Type B pancreatic cell (in vitro differentiated cells): ENCODE measurements at regions not wholly inside any gene's neighbourhood (a gene's known extent, or its start where the extent isn't known, plus 50 kb on each side); places are given as distances from the start of the nearest gene placed in this dataset.

Experiments
- DNase-seq: peaks from one replicate; pipeline ENCODE4 v3.0.0; 2021; ENCODE audit warnings: mixed read lengths; ENCODE audit not compliant: unreplicated experiment; ENCODE audit errors: extremely low spot score
- H3K27ac Mint-ChIP-seq: 2 replicates; pipeline ENCODE4 v1.8.0; 2021; ENCODE audit warnings: mild to moderate bottlenecking, mixed read lengths
- H3K27me3 Mint-ChIP-seq: 2 replicates; pipeline ENCODE4 v1.8.0; 2021; ENCODE audit warnings: mixed read lengths
- H3K36me3 Mint-ChIP-seq: 2 replicates; pipeline ENCODE4 v1.8.0; 2021; ENCODE audit warnings: mixed read lengths
- H3K4me1 Mint-ChIP-seq: one replicate; pipeline ENCODE4 v1.8.0; 2021; ENCODE audit warnings: mixed read lengths; ENCODE audit not compliant: unreplicated experiment
- H3K4me3 Mint-ChIP-seq: 2 replicates; pipeline ENCODE4 v1.8.0; 2021; ENCODE audit warnings: mild to moderate bottlenecking, mixed read lengths
- H3K9me3 Mint-ChIP-seq: 2 replicates; pipeline ENCODE4 v1.8.0; 2021; ENCODE audit warnings: mixed read lengths
- CTCF ChIP-seq: fragments of 200-600 bp; sonication (generic); conservative IDR thresholded peaks from 2 replicates; pipeline ENCODE4 v1.5.0; 2021; ENCODE audit warnings: antibody characterized with exemption, mild to moderate bottlenecking

GRCh38 chr4:15376145-15376544 lies 51.7 kb upstream of the C1QTNF7 start:
- no peak for TF ChIP-seq CTCF
- Mint-ChIP-seq H3K27me3 (peaks cover 3% of the 10 kb centered on the region), H3K9me3 (no peaks in the 10 kb centered on the region)

DNA sequence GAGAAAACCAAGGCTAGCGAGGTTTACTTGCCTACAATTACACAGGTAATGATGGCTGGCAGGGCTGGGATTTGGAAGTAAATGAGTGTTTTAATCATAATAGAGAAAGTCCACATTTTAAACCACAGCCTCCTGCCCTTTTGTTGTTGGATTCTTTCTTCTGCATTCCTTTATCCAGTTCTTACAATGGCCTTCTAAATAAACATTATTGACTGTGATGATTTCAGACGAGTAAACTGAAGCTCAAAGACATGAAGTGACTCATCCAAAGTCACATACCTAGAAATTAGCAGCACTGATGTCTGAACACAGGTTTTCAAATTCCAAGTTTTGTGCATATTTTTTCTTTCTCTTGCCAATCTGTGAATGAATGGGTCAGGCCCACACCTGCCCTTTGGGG lies 51.2 kb upstream of the C1QTNF7 start:
- Mint-ChIP-seq H3K27me3 (peaks cover 3% of the 10 kb centered on the region), H3K4me3 (no peak overlapping the region), H3K27ac (no peak overlapping the region)

More at GRCh38 chr4:15376145-15376544, 51.7 kb upstream of the C1QTNF7 start:
- Mint-ChIP-seq H3K4me1 (peaks cover 9% of the 10 kb centered on the region), H3K27ac (no peak overlapping the region), H3K36me3 (no peaks in the 10 kb centered on the region), H3K4me3 (no peak overlapping the region)
- DNase-seq: no peak

More for the DNA sequence above, 51.2 kb upstream of the C1QTNF7 start:
- no peaks in the 10 kb centered on the region for H3K36me3 Mint-ChIP-seq
- TF ChIP-seq CTCF: no peak
- H3K9me3 Mint-ChIP-seq: no peaks in the 10 kb centered on the region
- DNase-seq: no peak
- peaks cover 9% of the 10 kb centered on the region for H3K4me1 Mint-ChIP-seq
